Stimulated activated CD8-positive, alpha-beta memory T cell treated with anti-CD3 and anti-CD28 coated beads, Interleukin-12 subunit alpha, Interleukin-12 subunit beta, amount 100 ng/mL, for 4 hours (primary cell): ENCODE measurements at regions not wholly inside any gene's neighbourhood (a gene's known extent, or its start where the extent isn't known, plus 50 kb on each side); places are given as distances from the start of the nearest gene placed in this dataset.

ENCODE experiments used
- DNase-seq: peaks from one replicate; pipeline ENCODE4 v3.0.0-alpha.2; 2020; ENCODE audit warnings: low read depth

DNA sequence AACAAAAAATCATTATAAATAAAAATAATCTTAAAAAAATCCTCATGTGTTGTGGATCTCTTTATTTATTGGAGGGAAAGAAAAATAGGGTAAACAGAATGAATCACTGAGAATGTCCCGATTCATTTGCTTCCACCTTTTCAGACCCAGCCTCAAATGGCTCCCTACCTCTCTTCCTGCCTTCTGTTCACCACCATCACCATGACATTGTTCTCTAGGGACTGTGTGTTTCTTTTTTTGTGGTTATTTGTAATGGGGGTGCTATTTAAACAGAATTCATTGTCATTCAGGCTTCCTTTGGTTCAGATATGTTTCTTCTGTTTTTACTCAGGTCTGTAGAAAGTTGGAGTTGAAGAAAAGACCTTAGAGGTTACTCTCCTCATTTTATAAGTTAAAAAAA lies 198.2 kb downstream of the KIF4B start:
- no peak for DNase-seq

DNA sequence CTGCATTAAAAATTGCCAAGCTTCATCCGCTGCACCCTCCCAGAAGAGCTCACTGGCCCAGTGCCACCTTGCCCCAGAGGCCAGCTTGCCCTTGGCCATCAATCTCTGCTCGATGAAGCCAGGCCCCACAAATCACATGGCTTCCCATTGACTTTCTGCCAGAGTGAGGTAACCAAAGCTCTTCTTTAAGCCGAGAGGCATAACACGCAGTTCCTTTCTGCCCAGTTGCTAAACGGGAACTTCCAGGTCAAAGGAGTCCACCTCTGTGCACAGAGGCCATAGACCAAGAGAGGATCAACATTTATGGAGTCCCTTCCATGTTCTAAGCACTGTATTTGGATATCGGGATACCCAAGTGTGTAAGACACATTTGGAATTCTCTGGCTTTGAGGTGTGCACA lies 208.8 kb downstream of the KIF4B start:
- no peak for DNase-seq

DNA sequence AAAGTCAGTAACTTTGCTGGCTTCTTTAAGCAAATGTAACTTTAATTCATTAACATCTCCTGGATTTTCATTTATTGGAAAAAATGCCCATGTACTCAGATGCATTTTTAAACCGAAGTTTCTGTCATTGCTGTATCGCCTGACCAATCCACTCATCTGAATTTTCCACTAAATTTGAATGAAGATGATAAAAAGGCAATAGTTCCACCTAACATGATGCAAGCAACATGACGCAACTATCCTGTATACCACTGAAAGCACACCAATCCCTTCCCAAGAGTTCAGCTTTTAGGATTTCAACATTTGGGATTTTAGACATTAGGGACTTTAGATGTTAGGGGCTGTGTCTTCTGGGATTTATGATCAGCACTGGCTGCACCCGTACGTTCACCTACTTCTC lies 215.6 kb downstream of the KIF4B start:
- no peak for DNase-seq

DNA sequence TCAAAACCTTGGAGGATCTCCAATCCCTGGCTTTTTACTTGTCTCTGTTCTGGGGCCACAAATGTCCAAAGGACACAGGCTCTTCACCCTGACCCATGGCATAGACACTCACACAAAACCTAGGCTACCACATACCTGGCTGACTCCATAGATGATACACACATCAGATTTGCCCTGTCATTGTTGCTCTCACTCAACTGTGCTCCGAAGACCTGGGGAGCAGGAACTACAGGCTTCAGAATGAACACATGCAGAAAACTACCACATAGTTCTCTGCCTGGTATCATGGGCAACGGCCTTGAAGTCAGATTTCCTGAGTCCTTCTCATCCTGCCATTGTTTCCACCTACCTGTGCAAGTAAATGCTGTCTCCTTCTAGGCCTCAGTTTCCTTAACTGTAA lies 226.2 kb downstream of the KIF4B start:
- no peak for DNase-seq

DNA sequence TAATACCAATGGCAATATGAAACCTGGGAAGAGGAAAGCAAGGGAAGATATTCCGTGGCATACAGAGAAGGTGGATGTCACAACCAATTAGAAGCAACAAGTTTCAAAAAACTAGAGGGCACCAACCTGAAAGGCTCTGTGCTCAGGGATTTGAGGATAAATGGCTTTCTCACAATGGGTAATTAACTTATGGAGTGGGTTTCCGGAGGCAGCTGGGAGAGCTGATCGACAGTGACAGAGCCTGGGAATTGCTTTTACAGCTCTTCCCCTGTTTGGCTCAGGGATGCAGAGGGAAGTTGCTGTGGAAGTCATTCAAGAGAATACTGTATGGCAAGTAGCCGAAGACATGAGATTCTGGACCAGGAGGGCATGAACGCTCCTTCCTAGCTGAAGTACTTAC lies 237.0 kb downstream of the KIF4B start:
- no peak for DNase-seq

DNA sequence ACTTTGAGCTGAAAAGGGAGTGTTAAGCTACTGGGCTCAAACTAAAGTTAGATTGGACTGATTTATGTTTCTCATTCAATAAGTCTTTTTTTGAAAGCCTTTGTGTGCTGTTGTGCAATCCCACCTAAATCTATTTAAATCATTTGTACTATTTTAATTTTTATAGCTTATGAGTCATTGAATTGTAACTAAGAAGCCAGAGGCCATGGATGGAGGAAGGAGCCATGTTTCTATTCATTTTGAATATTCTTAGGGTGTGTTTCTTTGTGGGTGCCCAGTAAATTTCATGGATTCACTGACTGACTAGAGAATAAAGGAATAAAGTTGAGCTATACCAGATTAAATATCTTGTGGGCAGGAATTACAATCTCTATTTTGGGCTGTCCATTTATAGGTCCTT lies 238.5 kb downstream of the KIF4B start:
- no peak for DNase-seq

DNA sequence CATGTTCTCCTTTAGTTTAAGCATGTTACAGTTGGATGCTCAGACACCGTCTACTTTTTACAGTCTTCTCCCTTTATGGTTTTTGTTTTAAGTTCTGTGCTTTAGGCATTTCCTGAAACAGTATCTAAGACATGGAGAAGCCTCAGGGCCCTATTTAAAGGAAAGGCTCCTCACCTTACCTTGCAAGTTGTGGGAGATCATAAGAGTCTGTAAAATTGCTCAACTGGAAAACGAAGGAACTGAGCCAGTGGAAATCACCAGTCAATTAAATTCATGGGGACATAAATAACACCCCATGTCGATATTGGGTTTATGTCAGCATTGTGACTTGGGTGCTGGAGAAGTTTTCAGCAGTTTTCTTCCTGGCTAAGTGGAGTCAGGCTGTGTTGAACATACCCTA lies 239.2 kb downstream of the KIF4B start:
- DNase-seq: no peak

DNA sequence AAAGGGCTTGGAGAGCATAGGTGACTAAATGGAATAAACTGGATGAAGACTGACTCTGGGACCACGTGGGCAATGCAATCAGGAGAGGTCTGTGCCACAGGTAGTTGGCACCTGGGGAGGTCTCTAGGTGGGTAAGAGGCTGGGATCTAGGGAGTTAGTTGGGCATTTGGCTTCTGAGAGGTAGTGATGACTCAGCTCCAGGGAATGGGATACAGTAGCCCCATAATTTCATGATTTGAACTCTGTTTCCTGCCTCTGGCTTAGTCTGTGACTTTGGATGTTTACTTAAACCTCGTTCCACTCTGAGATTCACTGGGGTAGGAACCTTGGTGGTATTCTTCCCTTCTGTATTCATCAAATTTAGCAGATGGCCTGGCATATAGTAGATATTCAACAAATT lies 240.8 kb downstream of the KIF4B start:
- no peak for DNase-seq

DNA sequence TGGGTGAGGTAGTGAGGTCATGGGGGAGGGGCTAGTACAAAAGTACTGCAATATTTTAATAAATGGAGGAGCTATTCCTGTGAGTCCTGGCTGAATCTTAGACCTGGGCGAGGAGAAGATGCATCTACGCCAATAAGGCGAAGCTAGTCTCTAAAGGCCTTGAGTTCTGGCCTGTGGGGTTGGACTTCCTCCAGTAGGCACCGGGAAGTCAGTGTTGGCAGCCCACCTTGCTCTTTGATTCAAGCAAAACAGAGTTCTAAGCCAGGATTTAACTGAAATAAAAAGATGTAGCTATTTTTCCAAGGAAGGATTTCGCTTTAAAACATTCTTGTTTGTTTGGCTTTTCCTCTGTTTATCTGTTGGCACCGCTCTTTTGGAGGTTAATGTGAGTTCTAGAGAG lies 244.6 kb downstream of the KIF4B start:
- no peak for DNase-seq

DNA sequence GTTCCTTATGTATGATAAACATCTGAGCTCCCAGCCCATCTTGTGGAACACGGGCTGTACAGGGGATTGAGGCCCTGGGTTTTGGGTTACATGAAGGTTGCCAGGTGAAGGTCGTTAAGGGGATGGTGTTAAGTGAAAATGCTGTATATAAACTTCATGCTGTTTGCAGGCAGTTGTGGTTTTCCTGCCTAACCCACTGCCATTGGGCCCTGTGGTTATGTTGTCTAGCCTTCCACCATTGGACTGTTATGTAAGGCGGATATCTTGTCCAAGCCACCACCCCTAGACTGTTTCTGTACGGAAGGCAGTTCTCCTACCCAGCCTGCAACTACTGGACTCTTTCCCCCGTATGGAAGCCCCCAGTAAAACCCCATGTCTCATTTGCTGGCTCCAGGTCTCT lies 246.1 kb downstream of the KIF4B start:
- DNase-seq: no peak

DNA sequence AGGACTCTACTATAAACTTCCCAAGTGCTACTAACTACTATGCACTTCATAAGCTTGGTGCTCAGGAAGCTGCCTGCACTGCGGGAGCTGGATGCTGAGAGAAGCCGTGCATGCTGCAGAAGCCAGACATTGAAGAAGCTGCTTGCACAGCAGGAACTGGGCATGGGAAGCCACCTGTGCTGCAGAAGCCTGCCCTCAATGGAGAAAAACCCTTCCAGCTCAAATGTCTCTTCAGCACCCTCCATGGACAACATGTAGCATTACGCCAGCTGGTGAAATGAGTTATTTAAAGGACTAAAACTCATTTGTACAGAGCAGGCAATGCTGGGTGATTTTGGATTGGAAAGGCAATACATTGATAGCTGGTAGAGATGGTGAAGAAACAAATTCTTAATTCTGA lies 247.2 kb downstream of the KIF4B start:
- no peak for DNase-seq

DNA sequence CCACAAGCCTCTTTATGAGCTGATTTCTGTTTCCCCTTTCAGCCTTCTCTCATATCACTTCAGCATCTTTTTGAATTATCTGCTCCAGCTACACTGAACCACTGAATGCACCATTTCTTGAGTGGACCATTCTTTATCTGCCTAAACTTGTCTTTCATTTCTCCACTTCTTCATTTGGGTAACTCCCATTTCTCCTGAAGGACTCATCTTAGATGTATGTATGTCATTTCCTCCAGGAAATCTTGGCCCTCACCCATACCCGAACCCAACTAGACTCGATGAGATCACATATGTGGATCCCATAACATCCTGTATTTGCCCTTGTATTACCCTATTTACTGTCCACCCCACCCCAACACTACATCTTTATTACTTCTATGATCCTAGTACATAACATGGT lies 249.8 kb downstream of the KIF4B start:
- DNase-seq: no peak

DNA sequence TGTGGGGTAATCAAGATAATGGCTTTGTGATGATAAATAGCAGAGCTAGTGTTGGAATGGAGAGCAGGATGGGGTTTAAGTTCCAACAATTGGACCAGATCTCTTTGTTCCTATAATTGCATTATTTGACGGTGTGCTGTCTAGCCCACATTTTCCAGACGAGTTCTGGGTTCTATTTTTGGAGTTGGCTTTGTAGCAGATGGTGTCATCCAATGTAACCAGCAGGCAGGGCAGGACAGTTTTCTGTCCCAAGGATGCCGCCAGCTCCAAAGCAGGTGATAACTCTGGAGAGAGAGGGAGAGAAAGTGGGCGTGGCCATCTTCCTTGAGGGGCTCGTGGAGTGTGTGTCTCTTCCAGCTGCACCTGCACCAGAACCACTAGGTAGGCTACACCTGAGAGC lies 251.3 kb downstream of the KIF4B start:
- DNase-seq: no peak

DNA sequence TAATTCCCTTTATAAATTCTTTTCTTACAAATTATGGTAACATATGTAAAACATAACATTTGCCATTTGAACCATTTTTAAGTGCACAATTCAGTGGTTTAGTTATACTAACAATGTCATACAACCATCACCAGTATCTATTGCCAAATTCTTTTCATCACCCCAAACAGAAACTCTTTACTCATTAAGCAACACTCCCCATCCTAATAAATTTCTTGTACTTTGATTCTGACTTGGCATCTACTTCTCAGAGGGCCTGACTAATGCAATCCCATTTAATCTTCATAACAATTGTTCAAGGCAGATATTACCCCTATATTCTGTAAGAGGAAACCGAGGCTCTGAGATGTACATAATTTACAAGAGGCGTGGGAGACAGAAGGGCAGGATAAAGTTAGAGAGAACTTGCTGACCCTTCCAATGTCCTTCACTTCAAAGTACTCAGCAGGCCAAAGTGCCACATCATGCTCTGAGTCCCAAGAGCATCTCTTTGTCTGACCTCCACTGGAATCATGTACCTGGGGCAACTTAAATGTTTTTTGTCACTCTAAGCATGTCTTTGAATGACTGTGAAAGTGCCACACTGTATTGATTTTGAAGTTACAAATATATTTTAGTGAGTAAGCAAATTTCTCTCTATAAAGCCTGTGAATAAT lies 255.3 kb downstream of the KIF4B start:
- DNase-seq: no peak

DNA sequence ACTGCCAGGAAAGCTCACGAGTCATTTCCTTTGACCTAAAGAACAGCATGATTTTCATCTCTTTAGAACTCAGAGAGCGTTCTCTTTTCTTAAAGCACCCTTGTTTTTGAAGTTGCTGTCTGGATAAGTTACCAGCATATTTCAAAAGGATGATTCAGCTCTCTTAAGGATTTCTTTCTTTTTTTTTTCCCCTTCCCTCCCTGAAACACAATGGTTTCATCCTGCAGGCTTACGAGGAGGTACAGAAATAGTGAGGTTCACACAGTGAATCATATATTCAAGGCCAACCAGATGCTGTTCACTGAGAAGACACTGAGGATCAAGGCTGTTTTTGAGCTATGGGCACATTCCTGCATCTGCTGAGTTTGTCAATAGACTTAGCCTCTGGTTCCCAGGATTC lies 257.2 kb downstream of the KIF4B start:
- no peak for DNase-seq

DNA sequence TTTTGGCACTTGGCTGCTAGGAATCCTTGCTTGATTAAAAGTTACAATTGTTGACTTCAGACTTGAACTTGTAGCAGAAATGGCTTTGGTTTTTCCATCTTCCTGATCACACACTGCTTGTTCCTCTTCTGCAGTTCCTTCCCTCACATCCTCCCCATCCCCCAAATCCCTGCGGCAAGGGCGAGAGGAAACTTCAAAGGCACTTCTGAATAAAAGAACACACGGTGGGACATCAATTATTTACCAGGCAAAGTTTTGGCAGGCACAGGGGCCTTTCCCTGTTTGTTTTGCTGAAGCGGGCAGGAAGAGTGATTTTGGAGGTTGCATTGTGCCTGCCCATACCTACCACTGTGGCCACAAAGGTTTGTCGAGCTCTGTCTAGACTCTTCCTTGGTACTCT lies 260.9 kb downstream of the KIF4B start:
- no peak for DNase-seq

DNA sequence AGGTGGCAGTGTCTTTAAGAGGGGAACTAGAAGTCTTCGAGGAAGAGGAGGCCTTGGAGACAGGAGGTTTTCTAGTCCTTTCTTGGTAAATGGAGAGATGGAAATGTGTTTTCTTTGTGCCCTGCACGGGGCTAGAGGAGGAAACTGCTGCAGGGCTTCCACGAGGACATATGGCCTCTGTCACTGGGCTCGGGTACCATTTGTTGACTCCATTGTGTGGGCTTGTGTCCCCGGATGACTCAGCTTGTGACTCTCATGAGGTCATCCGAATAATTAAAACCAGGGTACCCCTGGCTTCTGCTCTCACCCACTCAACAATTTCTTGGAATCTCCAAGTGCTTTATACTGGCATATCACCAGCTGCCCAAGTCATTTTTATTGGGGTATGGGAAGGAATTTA lies 261.7 kb downstream of the KIF4B start:
- no peak for DNase-seq

DNA sequence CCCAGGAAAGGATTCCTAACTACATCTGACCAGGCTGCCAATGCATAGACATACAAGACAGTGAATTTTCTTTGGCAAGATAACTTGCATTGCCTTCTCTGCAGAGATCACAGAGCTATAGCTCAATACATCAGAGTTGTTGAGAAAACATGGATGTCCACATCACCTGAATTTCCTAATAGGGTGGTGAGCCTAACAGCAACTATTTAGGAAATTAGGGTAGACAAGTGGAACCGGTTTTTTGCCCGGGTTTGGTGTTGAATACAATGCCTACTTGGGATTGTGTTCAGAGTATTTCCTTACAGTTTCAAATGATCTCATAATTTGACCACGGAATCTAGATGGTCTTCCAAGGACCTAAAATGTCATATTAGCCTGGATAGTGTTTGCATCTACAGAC lies 262.7 kb downstream of the KIF4B start:
- DNase-seq: no peak

DNA sequence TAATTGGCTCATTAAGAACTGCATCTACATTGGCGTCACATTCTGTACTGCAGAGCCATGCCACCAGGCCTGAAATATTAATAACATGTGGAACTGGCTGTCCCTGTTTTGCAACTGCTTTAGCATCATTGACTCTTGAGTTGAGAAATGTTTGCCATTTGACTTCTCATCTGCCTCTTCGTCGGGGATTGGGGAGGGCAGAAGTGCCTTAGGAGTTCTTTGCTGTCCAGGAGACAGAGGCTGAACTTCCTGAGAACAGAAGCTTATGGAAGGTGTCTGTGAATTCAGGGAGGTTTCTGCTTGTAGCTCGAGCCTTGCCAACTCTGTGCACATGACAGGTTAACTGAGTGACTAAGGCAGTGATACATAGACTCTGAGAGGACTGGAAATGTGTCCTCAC lies 265.0 kb downstream of the KIF4B start:
- DNase-seq: no peak

DNA sequence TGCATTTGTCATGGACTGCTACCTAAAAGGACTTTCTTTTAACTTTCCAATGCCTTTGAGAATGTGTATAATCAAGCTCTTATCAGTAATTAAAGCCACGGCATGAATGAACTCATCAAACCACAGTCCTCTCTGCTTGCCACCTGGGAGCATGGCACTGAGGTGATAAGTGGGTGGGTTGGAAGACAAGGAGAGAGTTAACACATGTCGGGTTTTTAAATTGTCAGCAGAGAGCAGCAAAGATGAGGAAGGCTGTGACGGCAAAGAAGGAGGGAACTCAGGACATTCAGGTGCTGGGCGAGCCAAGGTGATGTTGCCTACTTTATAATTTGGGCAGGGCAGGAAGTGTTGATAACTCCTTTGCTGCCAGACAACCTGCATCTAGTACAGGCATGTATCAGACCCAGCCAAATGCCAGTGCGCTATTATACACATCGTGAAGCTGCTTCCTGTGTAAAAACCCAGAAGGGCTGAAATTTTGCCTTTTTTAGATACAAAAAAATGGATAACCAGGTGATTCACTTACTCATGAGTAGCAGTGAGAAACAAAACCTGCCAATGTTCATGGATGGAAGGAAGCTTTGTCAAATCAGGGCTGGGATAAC lies 269.1 kb downstream of the KIF4B start:
- no peak for DNase-seq

DNA sequence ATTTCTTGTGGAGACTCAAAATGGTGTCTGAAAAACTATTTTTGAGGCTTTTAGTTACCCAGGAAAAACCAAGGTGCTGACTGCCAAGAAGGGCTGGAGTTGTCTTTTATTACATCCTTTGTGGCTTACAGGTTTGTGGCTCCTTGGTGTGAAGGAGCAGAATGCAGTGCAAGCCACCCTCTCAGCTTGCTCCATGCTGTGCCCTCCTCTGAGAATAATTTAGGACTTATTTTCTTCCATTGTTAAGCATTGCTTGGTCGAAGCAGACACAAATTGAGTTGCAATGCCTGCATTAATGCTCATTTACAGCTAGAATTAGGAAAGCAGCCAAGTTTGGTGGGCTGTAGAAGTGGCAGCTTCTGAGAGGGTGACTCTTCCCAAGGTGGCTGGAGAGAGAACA lies 272.2 kb downstream of the KIF4B start:
- DNase-seq: no peak

DNA sequence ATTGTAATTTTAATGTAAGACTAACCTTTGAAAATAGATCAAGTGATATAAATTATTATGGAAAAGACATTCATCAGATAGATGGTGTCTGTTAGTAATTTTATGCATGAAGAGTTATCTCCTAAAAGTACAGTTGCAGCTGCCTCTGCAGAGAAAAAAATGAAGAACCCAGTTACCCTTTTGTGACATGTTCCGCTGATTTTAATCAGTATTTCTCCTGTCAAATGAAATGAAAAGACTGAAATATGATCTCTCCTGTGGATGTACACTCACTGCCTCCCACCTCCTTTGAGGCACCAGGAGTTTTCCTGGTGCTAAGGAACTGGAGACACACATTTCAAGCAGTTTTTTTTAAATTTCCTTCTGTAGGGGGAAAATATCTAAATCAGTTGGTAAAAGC lies 277.4 kb downstream of the KIF4B start:
- no peak for DNase-seq

DNA sequence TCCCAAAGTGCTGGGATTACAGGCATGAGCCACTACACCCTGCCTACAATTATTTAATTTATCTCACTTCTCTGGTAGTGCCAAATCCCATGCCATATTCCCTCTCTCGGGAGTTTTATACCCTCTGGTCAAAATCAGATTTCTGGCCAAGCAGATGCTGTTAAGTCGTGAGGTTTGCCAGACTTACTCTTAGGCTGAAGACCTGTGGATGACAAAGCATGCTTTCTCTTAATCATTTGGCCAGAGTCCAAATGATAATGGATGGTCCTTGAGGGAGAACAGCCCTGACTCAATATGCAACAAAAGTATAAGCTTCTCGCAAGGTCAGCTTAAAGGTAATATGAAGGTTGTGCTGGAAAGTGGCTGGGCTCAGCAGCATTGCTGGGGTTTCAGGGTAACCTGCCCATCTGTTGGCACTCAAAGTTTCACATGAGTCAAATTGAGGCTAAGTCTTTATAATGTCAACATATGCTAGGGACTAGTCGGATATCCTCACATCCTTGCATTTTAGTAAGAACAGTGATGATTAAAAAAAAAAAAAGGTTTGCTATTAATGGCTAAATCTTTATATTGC lies 280.1 kb downstream of the KIF4B start:
- no peak for DNase-seq

DNA sequence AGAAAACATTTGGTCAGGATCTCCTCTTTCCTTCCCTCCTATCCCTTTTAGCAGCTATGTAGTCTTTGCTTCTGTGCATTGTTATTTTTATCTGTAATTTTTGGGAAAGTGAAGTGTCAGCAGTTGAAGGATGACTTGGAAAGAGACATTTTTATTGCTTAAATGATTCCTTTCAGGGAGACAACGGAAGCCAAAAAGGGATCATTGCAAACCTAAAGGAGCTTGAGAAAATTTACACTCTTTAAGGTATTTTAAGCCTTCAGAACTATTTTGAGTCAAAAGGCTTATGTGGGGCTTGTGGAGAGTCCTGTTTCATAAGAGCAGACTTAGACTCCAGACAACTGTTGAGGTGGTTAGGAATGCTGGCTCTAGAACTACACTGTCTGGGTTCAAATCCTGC lies 281.6 kb downstream of the KIF4B start:
- no peak for DNase-seq
